ENCODE measurements at regions not wholly inside any gene's neighbourhood (a gene's known extent, or its start where the extent isn't known, plus 50 kb on each side); places are given as distances from the start of the nearest gene placed in this dataset.

DNA sequence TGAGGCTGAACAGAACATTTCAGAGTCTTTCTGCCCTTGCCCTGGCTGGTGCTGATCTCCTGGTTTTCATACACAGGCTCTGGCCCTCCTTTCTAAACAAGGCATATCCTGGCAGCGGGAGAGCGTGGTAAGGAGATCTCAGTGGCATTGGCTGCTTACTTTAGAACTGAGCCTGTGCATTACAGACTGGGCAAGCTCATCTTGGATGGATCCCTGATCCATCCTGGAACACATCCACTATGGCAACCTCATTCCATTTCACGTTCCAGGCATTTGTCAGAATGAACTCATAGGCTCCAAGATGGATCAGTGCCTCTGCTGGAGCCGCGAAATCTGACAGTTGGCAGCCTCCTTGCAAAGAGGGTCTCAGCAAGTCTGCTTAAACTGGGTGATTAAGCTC, 224.5 kb upstream of the PELI2 start:
- ChIA-PET POLR2A (ENCODE audit: unreplicated experiment) (no interaction called here), CTCF (no interaction called here)
- H4K91ac ChIP-seq (ENCODE audit: insufficient read depth, low read depth, low read length) = no peak overlapping the region
- H3K18ac ChIP-seq (ENCODE audit: low read depth, low read length) = no peak overlapping the region
- no peak overlapping the region for H3K9ac ChIP-seq (ENCODE audit: low read depth, low read length)
- H2AFZ ChIP-seq (replicated peaks; ENCODE audit: low read length, poor library complexity) = no peak overlapping the region
- H2AK9ac ChIP-seq (replicated peaks; ENCODE audit: low read depth, low read length, poor library complexity) = no peak overlapping the region
- H3K4me3 ChIP-seq (ENCODE audit: insufficient read depth, low read depth, low read length) = no peak overlapping the region
- H3K4me1 ChIP-seq (ENCODE audit: control insufficient read depth, insufficient read depth, low read length) = no peaks in the 10 kb centered on the region
- H2BK120ac ChIP-seq (ENCODE audit: low read depth, low read length) = no peak overlapping the region
- no peak overlapping the region for H2AK5ac ChIP-seq (ENCODE audit: low read depth, low read length)
- H3K27me3 ChIP-seq (ENCODE audit: control insufficient read depth, insufficient read depth, low read length) = peaks cover 19% of the 10 kb centered on the region
- no peak overlapping the region for H2BK15ac ChIP-seq (ENCODE audit: low read depth, low read length)
- no peak overlapping the region for H3K23ac ChIP-seq (ENCODE audit: low read depth, low read length)
- no peak overlapping the region for H3K14ac ChIP-seq (replicated peaks; ENCODE audit: low read depth, low read length)
- no peaks in the 10 kb centered on the region for H3K9me1 ChIP-seq (ENCODE audit: insufficient read depth, low read length)
- no peak overlapping the region for H2BK5ac ChIP-seq (ENCODE audit: low read depth, low read length, poor library complexity, severe bottlenecking)
- no peak overlapping the region for H3K4ac ChIP-seq (ENCODE audit: low read depth, low read length)
- no peak overlapping the region for H3K56ac ChIP-seq (ENCODE audit: extremely low read depth, insufficient read depth, low read length)
- BruUV-seq (replicated peaks) = no TSS peak
- no peak overlapping the region for H2BK20ac ChIP-seq (ENCODE audit: low read depth, low read length)
- no peak; the same call in 1 of the 2 replicates for ATAC-seq (ENCODE audit: low read depth)
- intact Hi-C loops (cut with micrococcal nuclease) (no loop called here), in situ Hi-C loops (cut with MboI; ENCODE audit: low sequenced_read_pairs) (no loop called here), dilution Hi-C loops (cut with HindIII; ENCODE audit: low sequenced_read_pairs, unreplicated experiment) (no loop called here)
- TF ChIP-seq RAD21 (IDR thresholded peaks at IDR 0.05; ENCODE audit: low read length) = no peak
- no peak for TF ChIP-seq MAZ (IDR thresholded peaks at IDR 0.05; ENCODE audit: borderline replicate concordance, low read depth, low read length)
- no peak for TF ChIP-seq NFE2L2 (IDR thresholded peaks at IDR 0.05; ENCODE audit: low read depth, low read length)
- no peak for TF ChIP-seq RFX5 (IDR thresholded peaks at IDR 0.05; ENCODE audit: low read depth, low read length)
- TF ChIP-seq SMC3 (IDR thresholded peaks at IDR 0.05; ENCODE audit: low read depth, low read length) = no peak
- TF ChIP-seq MXI1 (IDR thresholded peaks at IDR 0.05; ENCODE audit: borderline replicate concordance, low read depth, low read length) = no peak
- no peak for TF ChIP-seq CEBPB (IDR thresholded peaks at IDR 0.05; ENCODE audit: low read depth, low read length)
- no peak for TF ChIP-seq RCOR1 (IDR thresholded peaks at IDR 0.05; ENCODE audit: insufficient replicate concordance, low read length)
- TF ChIP-seq, protein P1, sequence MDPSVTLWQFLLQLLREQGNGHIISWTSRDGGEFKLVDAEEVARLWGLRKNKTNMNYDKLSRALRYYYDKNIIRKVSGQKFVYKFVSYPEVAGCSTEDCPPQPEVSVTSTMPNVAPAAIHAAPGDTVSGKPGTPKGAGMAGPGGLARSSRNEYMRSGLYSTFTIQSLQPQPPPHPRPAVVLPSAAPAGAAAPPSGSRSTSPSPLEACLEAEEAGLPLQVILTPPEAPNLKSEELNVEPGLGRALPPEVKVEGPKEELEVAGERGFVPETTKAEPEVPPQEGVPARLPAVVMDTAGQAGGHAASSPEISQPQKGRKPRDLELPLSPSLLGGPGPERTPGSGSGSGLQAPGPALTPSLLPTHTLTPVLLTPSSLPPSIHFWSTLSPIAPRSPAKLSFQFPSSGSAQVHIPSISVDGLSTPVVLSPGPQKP (IDR thresholded peaks at IDR 0.05; ENCODE audit: borderline replicate concordance, low read depth, low read length) = no peak
- TF ChIP-seq FOS (IDR thresholded peaks at IDR 0.05; ENCODE audit: low read depth, low read length) = no peak
- no peak for TF ChIP-seq POLR2A (IDR thresholded peaks at IDR 0.05; ENCODE audit: low read depth, low read length)
- TF ChIP-seq MAFK (IDR thresholded peaks at IDR 0.05; ENCODE audit: low read depth, low read length) = no peak
- no peak for TF ChIP-seq BHLHE40 (IDR thresholded peaks at IDR 0.05; ENCODE audit: low read depth, low read length)
- TF ChIP-seq, protein P2, sequence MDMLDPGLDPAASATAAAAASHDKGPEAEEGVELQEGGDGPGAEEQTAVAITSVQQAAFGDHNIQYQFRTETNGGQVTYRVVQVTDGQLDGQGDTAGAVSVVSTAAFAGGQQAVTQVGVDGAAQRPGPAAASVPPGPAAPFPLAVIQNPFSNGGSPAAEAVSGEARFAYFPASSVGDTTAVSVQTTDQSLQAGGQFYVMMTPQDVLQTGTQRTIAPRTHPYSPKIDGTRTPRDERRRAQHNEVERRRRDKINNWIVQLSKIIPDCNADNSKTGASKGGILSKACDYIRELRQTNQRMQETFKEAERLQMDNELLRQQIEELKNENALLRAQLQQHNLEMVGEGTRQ (IDR thresholded peaks at IDR 0.05; ENCODE audit: low read depth, low read length) = no peak
- TF ChIP-seq, protein P3, sequence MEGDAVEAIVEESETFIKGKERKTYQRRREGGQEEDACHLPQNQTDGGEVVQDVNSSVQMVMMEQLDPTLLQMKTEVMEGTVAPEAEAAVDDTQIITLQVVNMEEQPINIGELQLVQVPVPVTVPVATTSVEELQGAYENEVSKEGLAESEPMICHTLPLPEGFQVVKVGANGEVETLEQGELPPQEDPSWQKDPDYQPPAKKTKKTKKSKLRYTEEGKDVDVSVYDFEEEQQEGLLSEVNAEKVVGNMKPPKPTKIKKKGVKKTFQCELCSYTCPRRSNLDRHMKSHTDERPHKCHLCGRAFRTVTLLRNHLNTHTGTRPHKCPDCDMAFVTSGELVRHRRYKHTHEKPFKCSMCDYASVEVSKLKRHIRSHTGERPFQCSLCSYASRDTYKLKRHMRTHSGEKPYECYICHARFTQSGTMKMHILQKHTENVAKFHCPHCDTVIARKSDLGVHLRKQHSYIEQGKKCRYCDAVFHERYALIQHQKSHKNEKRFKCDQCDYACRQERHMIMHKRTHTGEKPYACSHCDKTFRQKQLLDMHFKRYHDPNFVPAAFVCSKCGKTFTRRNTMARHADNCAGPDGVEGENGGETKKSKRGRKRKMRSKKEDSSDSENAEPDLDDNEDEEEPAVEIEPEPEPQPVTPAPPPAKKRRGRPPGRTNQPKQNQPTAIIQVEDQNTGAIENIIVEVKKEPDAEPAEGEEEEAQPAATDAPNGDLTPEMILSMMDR (conservative IDR thresholded peaks at IDR 0.05; ENCODE audit: low read depth, low read length) = no peak
- no peak for TF ChIP-seq CHD1 (IDR thresholded peaks at IDR 0.05; ENCODE audit: low read depth, low read length)
- no peak overlapping the region for H3K4me2 ChIP-seq (ENCODE audit: low read depth, low read length)
- no peak overlapping the region for H3K27ac ChIP-seq (ENCODE audit: insufficient read depth, low read length)
- no peak overlapping the region for H4K5ac ChIP-seq (ENCODE audit: low read depth, low read length)
- H3K36me3 ChIP-seq (ENCODE audit: control insufficient read depth, insufficient read depth, low read length) = no peaks in the 10 kb centered on the region
- H4K8ac ChIP-seq (ENCODE audit: low read depth in 2 of 2, low read length in 2 of 2) = no peak overlapping the region
- no peaks in the 10 kb centered on the region for H3K9me3 ChIP-seq (ENCODE audit: control insufficient read depth, insufficient read depth, low read length)
- no peaks in the 10 kb centered on the region for H4K20me1 ChIP-seq (ENCODE audit: insufficient read depth, low read length)
- no peaks in the 10 kb centered on the region for H3K79me1 ChIP-seq (ENCODE audit: low read depth in 1 of 2, low read length in 2 of 2)
- 77% methylated on average over 3 of the region's 5 CpGs; no CpG with 5 or more reads in 1 of the 2 experiments for WGBS, 2 experiments (ENCODE audit: extremely low coverage in 2 of 2, insufficient read length in 1 of 2)
- DNase-seq = no peak
